Rectal smooth muscle tissue (tissue), 1 donor: ENCODE measurements at regions not wholly inside any gene's neighbourhood (a gene's known extent, or its start where the extent isn't known, plus 50 kb on each side); places are given as distances from the start of the nearest gene placed in this dataset.

ENCODE experiments used
- H3K27ac ChIP-seq: one replicate; pipeline ENCODE4 v1.7.0; 2013; ENCODE audit warnings: low read depth, low read length, inconsistent platforms
- H3K27me3 ChIP-seq: one replicate; pipeline ENCODE4 v1.7.0; 2013; ENCODE audit warnings: low read length; ENCODE audit not compliant: control insufficient read depth, insufficient read depth
- H3K36me3 ChIP-seq: one replicate; pipeline ENCODE4 v1.7.0; 2013; ENCODE audit warnings: low read length; ENCODE audit not compliant: control insufficient read depth, insufficient read depth
- H3K4me1 ChIP-seq: one replicate; pipeline ENCODE4 v1.7.0; 2013; ENCODE audit warnings: low read length; ENCODE audit not compliant: control insufficient read depth, insufficient read depth
- H3K4me3 ChIP-seq: one replicate; pipeline ENCODE4 v1.7.0; 2013; ENCODE audit warnings: low read length
- H3K9ac ChIP-seq: one replicate; pipeline ENCODE4 v1.7.0; 2013; ENCODE audit warnings: low read length

- no peak overlapping the region for H3K4me3 ChIP-seq
- no peaks in the 10 kb centered on the region for H3K4me1 ChIP-seq
- no peak overlapping the region for H3K9ac ChIP-seq
These were observed 206.3 kb upstream of the NOL4 start for GRCh38 chr18:34431042-34431441.

DNA sequence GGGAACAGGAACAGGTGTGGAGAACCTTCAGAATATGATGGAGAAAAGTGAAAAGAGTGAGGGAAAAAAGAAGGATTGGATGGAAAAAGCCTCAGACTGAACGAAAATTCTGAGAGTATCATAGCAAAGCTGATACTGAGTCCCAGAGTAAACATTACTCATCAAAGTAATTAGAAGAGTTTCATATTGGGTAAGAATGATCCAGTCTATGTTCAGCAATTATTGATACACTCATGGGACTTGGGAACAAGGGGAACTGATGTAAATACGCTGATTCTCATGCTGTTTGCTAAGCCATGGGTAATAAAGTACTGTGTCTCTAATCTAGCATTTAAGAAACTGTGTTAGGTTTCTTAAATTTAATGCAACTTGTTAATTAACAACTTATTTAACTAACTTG, 219.9 kb upstream of the NOL4 start:
- Histone ChIP-seq H3K4me1 (no peaks in the 10 kb centered on the region), H3K4me3 (no peak overlapping the region), H3K27me3 (no peaks in the 10 kb centered on the region), H3K9ac (no peak overlapping the region), H3K27ac (no peak overlapping the region), H3K36me3 (no peaks in the 10 kb centered on the region)

More at GRCh38 chr18:34431042-34431441, 206.3 kb upstream of the NOL4 start:
- no peaks in the 10 kb centered on the region for H3K27me3 ChIP-seq
- H3K36me3 ChIP-seq: no peaks in the 10 kb centered on the region
- no peak overlapping the region for H3K27ac ChIP-seq

DNA sequence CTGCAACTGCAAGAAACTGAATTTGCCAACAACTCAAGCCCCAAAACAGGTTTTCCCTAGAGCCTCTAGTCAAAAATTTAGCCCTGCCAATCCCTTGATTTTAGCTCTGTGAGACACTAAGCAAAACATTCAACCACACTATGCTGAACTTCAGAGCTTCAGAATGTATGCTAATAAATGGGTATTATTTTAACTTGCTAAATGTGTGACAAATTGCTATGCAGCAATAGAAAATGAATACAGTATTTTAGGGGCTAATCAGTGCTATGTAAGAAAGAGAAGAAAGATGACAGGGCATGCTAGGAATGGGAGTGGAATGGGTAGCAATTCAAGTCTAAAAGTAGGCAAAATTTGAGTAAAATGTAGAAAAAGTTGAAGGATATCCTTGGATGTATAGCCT, 223.9 kb upstream of the NOL4 start:
- Histone ChIP-seq H3K36me3 (no peaks in the 10 kb centered on the region), H3K27ac (no peak overlapping the region)

DNA sequence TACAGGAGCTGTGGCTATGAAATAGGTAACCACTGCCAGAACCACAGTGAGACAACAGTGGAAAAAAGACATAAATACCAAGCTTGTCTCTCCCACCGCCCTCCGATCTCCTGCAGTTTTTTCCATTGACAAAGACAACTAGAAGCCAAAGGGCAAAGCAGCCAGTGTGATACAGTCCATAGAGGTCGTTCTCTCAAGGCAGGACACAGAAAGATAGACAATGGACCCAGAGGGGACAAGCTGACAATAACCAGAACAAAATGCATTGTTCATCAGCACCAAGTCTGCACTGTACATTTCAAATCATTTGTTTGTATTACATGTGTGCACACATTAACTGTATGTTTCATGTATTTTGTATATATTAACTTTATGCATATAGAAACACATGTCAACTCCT, 233.0 kb upstream of the NOL4 start:
- Histone ChIP-seq H3K27me3 (no peaks in the 10 kb centered on the region), H3K4me1 (no peaks in the 10 kb centered on the region), H3K9ac (no peak overlapping the region), H3K36me3 (no peaks in the 10 kb centered on the region), H3K4me3 (no peak overlapping the region), H3K27ac (no peak overlapping the region)

More for the DNA sequence above, 223.9 kb upstream of the NOL4 start:
- no peak overlapping the region for H3K4me3 ChIP-seq
- no peak overlapping the region for H3K9ac ChIP-seq
- H3K4me1 ChIP-seq: no peaks in the 10 kb centered on the region
- no peaks in the 10 kb centered on the region for H3K27me3 ChIP-seq

GRCh38 chr18:34458410-34458977, 233.8 kb upstream of the NOL4 start:
- no peak overlapping the region for H3K9ac ChIP-seq
- no peaks in the 10 kb centered on the region for H3K36me3 ChIP-seq
- no peak overlapping the region for H3K4me3 ChIP-seq
- H3K27ac ChIP-seq: no peak overlapping the region
- no peaks in the 10 kb centered on the region for H3K4me1 ChIP-seq
- no peaks in the 10 kb centered on the region for H3K27me3 ChIP-seq

DNA sequence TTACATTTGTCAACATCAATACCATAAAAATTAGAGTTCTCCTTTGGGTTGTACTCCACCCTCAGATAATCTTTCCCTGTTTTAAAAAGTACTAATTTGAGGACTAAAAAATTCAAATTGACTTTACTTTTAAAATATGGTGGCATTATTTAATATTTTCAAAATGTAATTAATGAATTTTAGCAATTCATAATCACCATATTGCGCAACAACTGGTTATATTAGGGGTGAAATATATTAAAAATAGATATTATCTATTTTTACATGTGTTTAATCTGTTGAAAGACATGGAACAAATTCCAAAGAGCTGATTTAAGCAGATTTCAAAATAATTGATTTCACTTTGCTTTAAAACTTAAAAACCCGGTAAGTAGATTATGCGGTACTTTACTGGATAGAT, 236.6 kb upstream of the NOL4 start:
- Histone ChIP-seq H3K4me3 (no peak overlapping the region), H3K4me1 (no peaks in the 10 kb centered on the region), H3K27ac (no peak overlapping the region), H3K9ac (no peak overlapping the region), H3K27me3 (no peaks in the 10 kb centered on the region), H3K36me3 (no peaks in the 10 kb centered on the region)

DNA sequence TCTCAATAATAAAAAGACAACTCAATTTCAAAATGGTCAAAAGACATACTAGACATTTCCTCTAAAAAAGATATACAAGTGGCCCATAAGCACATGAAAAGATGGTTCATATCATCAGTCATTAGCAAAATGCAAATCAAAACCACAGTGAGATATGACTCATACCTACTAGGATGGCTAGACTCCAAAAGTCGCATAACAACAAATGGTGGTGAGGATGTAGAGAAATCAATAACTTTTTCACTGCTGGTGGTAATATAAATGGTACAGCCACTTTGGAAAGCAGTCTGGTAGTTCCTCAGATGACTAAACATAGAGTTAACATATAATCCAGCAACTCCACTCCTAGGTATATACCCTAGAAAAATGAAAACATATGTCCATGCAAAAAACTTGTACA, 242.3 kb upstream of the NOL4 start:
- no peak overlapping the region for H3K4me3 ChIP-seq
- H3K9ac ChIP-seq: no peak overlapping the region
- H3K27me3 ChIP-seq: no peaks in the 10 kb centered on the region
- H3K36me3 ChIP-seq: no peaks in the 10 kb centered on the region
- no peaks in the 10 kb centered on the region for H3K4me1 ChIP-seq
- no peak overlapping the region for H3K27ac ChIP-seq

- Histone ChIP-seq H3K4me3 (no peak overlapping the region), H3K4me1 (no peaks in the 10 kb centered on the region), H3K27me3 (no peaks in the 10 kb centered on the region), H3K27ac (no peak overlapping the region), H3K36me3 (no peaks in the 10 kb centered on the region), H3K9ac (no peak overlapping the region)
These were observed 229.9 kb upstream of the DTNA start for GRCh38 chr18:34480162-34480700.

DNA sequence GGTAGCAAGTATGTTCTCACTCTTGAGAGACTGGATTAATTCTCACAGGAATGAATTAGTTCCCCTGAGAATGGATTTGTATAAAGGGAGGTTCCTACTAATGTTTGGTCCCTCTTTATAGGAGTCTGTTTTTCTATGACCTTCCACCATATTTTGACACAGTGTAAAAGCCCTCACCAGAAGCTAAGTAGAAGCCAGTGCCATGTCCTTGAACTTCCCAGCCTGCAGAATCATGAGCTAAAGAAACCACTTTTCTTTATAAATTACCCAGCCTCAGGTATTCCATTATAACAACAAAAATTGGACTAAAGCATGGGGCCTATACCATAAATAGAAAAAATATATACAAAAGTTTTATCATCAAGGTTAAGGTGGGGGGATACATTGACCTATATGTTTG, 227.9 kb upstream of the DTNA start:
- H3K27ac ChIP-seq: no peak overlapping the region
- H3K4me3 ChIP-seq: no peak overlapping the region
- no peaks in the 10 kb centered on the region for H3K27me3 ChIP-seq
- H3K36me3 ChIP-seq: no peaks in the 10 kb centered on the region
- no peak overlapping the region for H3K9ac ChIP-seq
- no peaks in the 10 kb centered on the region for H3K4me1 ChIP-seq

DNA sequence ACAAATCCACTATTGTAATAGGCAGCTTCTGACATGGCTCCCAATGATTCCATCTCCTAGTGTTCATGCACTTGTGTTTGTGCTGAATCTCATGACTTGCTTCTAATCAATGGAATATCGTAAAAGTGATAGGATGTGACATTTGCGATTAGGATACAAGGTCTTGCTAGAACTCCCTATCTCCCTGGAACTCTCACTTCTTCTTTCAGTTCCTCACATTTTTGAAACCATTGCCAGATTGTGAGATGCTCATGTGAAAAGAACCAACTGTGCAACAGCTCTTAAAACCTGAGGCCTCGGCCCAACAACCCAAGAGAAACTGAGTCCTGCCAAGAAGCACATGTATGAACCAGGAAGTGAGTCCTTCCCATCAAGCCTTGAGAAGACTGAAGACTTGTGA, 226.9 kb upstream of the DTNA start:
- H3K27me3 ChIP-seq: no peaks in the 10 kb centered on the region
- H3K27ac ChIP-seq: no peak overlapping the region
- no peaks in the 10 kb centered on the region for H3K4me1 ChIP-seq
- no peak overlapping the region for H3K9ac ChIP-seq
- H3K4me3 ChIP-seq: no peak overlapping the region
- H3K36me3 ChIP-seq: no peaks in the 10 kb centered on the region

- no peaks in the 10 kb centered on the region for H3K36me3 ChIP-seq
- no peak overlapping the region for H3K9ac ChIP-seq
- no peak overlapping the region for H3K4me3 ChIP-seq
- H3K27me3 ChIP-seq: no peaks in the 10 kb centered on the region
- no peak overlapping the region for H3K27ac ChIP-seq
- H3K4me1 ChIP-seq: peaks cover 2% of the 10 kb centered on the region
These were observed 218.4 kb upstream of the DTNA start for GRCh38 chr18:34491719-34492118.

GRCh38 chr18:34492652-34493051, 217.4 kb upstream of the DTNA start:
- peak overlapping the region; percentile 74 for H3K27ac ChIP-seq
- no peak overlapping the region for H3K9ac ChIP-seq
- H3K36me3 ChIP-seq: no peaks in the 10 kb centered on the region
- peak overlapping the region; percentile 74 for H3K4me3 ChIP-seq
- no peaks in the 10 kb centered on the region for H3K27me3 ChIP-seq
- peaks cover 2% of the 10 kb centered on the region for H3K4me1 ChIP-seq

GRCh38 chr18:34493099-34493544, 217.0 kb upstream of the DTNA start:
- Histone ChIP-seq H3K27me3 (no peaks in the 10 kb centered on the region), H3K36me3 (no peaks in the 10 kb centered on the region), H3K9ac (no peak overlapping the region), H3K4me1 (peaks cover 2% of the 10 kb centered on the region), H3K4me3 (peak overlapping the region; percentile 74), H3K27ac (peak overlapping the region; percentile 74)
